BJ (cell line): ENCODE measurements at regions not wholly inside any gene's neighbourhood (a gene's known extent, or its start where the extent isn't known, plus 50 kb on each side); places are given as distances from the start of the nearest gene placed in this dataset.

Experiments used
- CTCF ChIA-PET: fragments of 350-600 bp; formaldehyde crosslinking; extraction: SDS; loops from one replicate; lab custom pipeline; 2021; ENCODE audit warnings: antibody characterized with exemption, inconsistent platforms; lab: Yijun Ruan, JAX
- POLR2A ChIA-PET: fragments of 300-600 bp; sonication (Branson Sonifier 250); formaldehyde crosslinking; extraction: SDS; loops from one replicate; lab custom pipeline; 2021; ENCODE audit warnings: antibody characterized with exemption; lab: Charles Lee
- DNase-seq: peaks from one replicate; pipeline ENCODE4 v3.0.0-alpha.2; 2011; ENCODE audit warnings: low read depth
- H3K27me3 ChIP-seq: 2 replicates; pipeline ENCODE4 v1.6.0; 2011; ENCODE audit warnings: low read length; ENCODE audit not compliant: control insufficient read depth, insufficient read depth
- H3K36me3 ChIP-seq: 2 replicates; pipeline ENCODE4 v1.5.1; 2011; ENCODE audit warnings: low read length; ENCODE audit not compliant: control insufficient read depth, insufficient read depth
- H3K4me3 ChIP-seq: 2 replicates; pipeline ENCODE4 v1.5.1; 2011; ENCODE audit warnings: low read depth, mild to moderate bottlenecking, control low read depth, low read length
- CTCF ChIP-seq: IDR thresholded peaks from 2 replicates; pipeline ENCODE4 v1.5.1; 2011; ENCODE audit warnings: low read depth, mild to moderate bottlenecking, control low read depth, inconsistent platforms, low read length, moderate library complexity; ENCODE audit not compliant: insufficient read depth

- TF ChIP-seq CTCF: no peak
- H3K36me3 ChIP-seq: no peaks in the 10 kb centered on the region
- CTCF ChIA-PET: no interaction called here
- H3K4me3 ChIP-seq: no peak overlapping the region
- POLR2A ChIA-PET: no interaction called here
- no peak for DNase-seq
- H3K27me3 ChIP-seq: no peaks in the 10 kb centered on the region
Measured at GRCh38 chr10:60459701-60460457, 70.2 kb upstream of the ANK3 start.

- peak; percentile 24; the same call in 1 of the 2 replicates for TF ChIP-seq CTCF
- ChIA-PET CTCF (interaction anchor here (0.7 kb wide), 1 partner anchor 347 kb away, joined by 3 read pairs; no protein-coding TSS in a partner anchor), POLR2A (no interaction called here)
- Histone ChIP-seq H3K36me3 (no peaks in the 10 kb centered on the region), H3K4me3 (no peak overlapping the region), H3K27me3 (no peaks in the 10 kb centered on the region)
- no peak for DNase-seq
Measured at GRCh38 chr10:60456053-60456452, 66.4 kb upstream of the ANK3 start.

- Histone ChIP-seq H3K27me3 (no peaks in the 10 kb centered on the region), H3K36me3 (no peaks in the 10 kb centered on the region), H3K4me3 (no peak overlapping the region)
- ChIA-PET POLR2A (no interaction called here), CTCF (no interaction called here)
- DNase-seq: no peak
- no peak for TF ChIP-seq CTCF
Measured at GRCh38 chr10:60454336-60454735, 64.7 kb upstream of the ANK3 start.

- no peak overlapping the region for H3K4me3 ChIP-seq
- TF ChIP-seq CTCF: no peak
- CTCF ChIA-PET: interaction anchor here (1.0 to 1.2 kb wide), 2 partner anchors 9 to 193 kb away, joined by 3 to 9 read pairs; no protein-coding TSS in a partner anchor
- no peak for DNase-seq
- POLR2A ChIA-PET: no interaction called here
- H3K27me3 ChIP-seq: no peaks in the 10 kb centered on the region
- H3K36me3 ChIP-seq: no peaks in the 10 kb centered on the region
Measured at GRCh38 chr10:60453036-60453435, 63.4 kb upstream of the ANK3 start.

- no peaks in the 10 kb centered on the region for H3K36me3 ChIP-seq
- ChIA-PET POLR2A (no interaction called here), CTCF (no interaction called here)
- H3K27me3 ChIP-seq: no peaks in the 10 kb centered on the region
- no peak for TF ChIP-seq CTCF
- DNase-seq: no peak
- no peak overlapping the region for H3K4me3 ChIP-seq
Measured at GRCh38 chr10:60450291-60450690, 60.6 kb upstream of the ANK3 start.
